ENCODE measurements at regions not wholly inside any gene's neighbourhood (a gene's known extent, or its start where the extent isn't known, plus 50 kb on each side); places are given as distances from the start of the nearest gene placed in this dataset.

GRCh38 chr17:79186406-79186805, 111.8 kb downstream of the ENGASE start:
- ChIA-PET CTCF (interaction anchor here (1.4 to 5.3 kb wide), 2 partner anchors 202 to 206 kb away, joined by 6 to 40 read pairs; no protein-coding TSS in a partner anchor), POLR2A (no interaction called here)

GRCh38 chr17:79185671-79186070, 111.0 kb downstream of the ENGASE start:
- TF ChIP-seq SUZ12 (IDR thresholded peaks at IDR 0.05) (no peak), FOXM1 (IDR thresholded peaks at IDR 0.05; ENCODE audit: borderline replicate concordance) (no peak), ELF4 (IDR thresholded peaks at IDR 0.05) (no peak), ARNT (IDR thresholded peaks at IDR 0.05) (no peak), TARDBP (IDR thresholded peaks at IDR 0.05) (no peak)
- no peak for DNase-seq (ENCODE audit: extremely low spot score)
- ChIA-PET CTCF (interaction anchor here (1.4 to 5.3 kb wide), 2 partner anchors 202 to 207 kb away, joined by 6 to 40 read pairs; no protein-coding TSS in a partner anchor), POLR2A (no interaction called here)

More at GRCh38 chr17:79186406-79186805, 111.8 kb downstream of the ENGASE start:
- TF ChIP-seq FOXA1 (IDR thresholded peaks at IDR 0.05) (no peak), SUZ12 (IDR thresholded peaks at IDR 0.05) (no peak), NFRKB (IDR thresholded peaks at IDR 0.05) (no peak), L3MBTL2 (conservative IDR thresholded peaks at IDR 0.05) (no peak), ARNT (IDR thresholded peaks at IDR 0.05) (no peak), TARDBP (IDR thresholded peaks at IDR 0.05) (no peak), SP1 (IDR thresholded peaks at IDR 0.05) (no peak), PKNOX1 (IDR thresholded peaks at IDR 0.05) (no peak), CTBP1 (IDR thresholded peaks at IDR 0.05; ENCODE audit: borderline replicate concordance) (no peak), LEF1 (IDR thresholded peaks at IDR 0.05; ENCODE audit: borderline replicate concordance) (no peak), FOXK2 (IDR thresholded peaks at IDR 0.05) (no peak), ELF4 (IDR thresholded peaks at IDR 0.05) (no peak), ZNF384 (IDR thresholded peaks at IDR 0.05) (no peak), HDGF (IDR thresholded peaks at IDR 0.05; ENCODE audit: borderline replicate concordance) (no peak)
- no peak for DNase-seq (ENCODE audit: extremely low spot score)

GRCh38 chr17:79184219-79184618, 109.6 kb downstream of the ENGASE start:
- TF ChIP-seq TARDBP (IDR thresholded peaks at IDR 0.05) (no peak), SP1 (IDR thresholded peaks at IDR 0.05) (no peak), BHLHE40 (IDR thresholded peaks at IDR 0.05; ENCODE audit: borderline replicate concordance) (no peak), SUZ12 (IDR thresholded peaks at IDR 0.05) (no peak), L3MBTL2 (conservative IDR thresholded peaks at IDR 0.05) (no peak), PKNOX1 (IDR thresholded peaks at IDR 0.05) (no peak), ELF4 (IDR thresholded peaks at IDR 0.05) (no peak), FOXA1 (IDR thresholded peaks at IDR 0.05) (no peak), FOXM1 (IDR thresholded peaks at IDR 0.05; ENCODE audit: borderline replicate concordance) (no peak), NFRKB (IDR thresholded peaks at IDR 0.05) (no peak), FOXK2 (IDR thresholded peaks at IDR 0.05) (no peak), ZNF384 (IDR thresholded peaks at IDR 0.05) (no peak), CTBP1 (IDR thresholded peaks at IDR 0.05; ENCODE audit: borderline replicate concordance) (no peak), HDGF (IDR thresholded peaks at IDR 0.05; ENCODE audit: borderline replicate concordance) (no peak), LEF1 (IDR thresholded peaks at IDR 0.05; ENCODE audit: borderline replicate concordance) (no peak)
- no peak for DNase-seq (ENCODE audit: extremely low spot score)
- POLR2A ChIA-PET: no interaction called here
- CTCF ChIA-PET: interaction anchor here (1.2 kb wide), 1 partner anchor 209 kb away, joined by 3 read pairs; no protein-coding TSS in a partner anchor

GRCh38 chr17:79183293-79184158, 108.9 kb downstream of the ENGASE start:
- TF ChIP-seq SUZ12 (IDR thresholded peaks at IDR 0.05): no peak
- TF ChIP-seq FOXM1 (IDR thresholded peaks at IDR 0.05; ENCODE audit: borderline replicate concordance): no peak
- TF ChIP-seq LEF1 (IDR thresholded peaks at IDR 0.05; ENCODE audit: borderline replicate concordance): no peak
- peak; percentile 72 for TF ChIP-seq L3MBTL2 (conservative IDR thresholded peaks at IDR 0.05)
- TF ChIP-seq ELF4 (IDR thresholded peaks at IDR 0.05): no peak
- TF ChIP-seq PKNOX1 (IDR thresholded peaks at IDR 0.05): no peak
- peak; percentile 81 for DNase-seq (ENCODE audit: extremely low spot score)
- ChIA-PET POLR2A (no interaction called here), CTCF (interaction anchor here (1.2 kb wide), 1 partner anchor 210 kb away, joined by 3 read pairs; no protein-coding TSS in a partner anchor)

GRCh38 chr17:79183043-79183292, 108.3 kb downstream of the ENGASE start:
- CTCF ChIA-PET: interaction anchor here (1.5 kb wide), 1 partner anchor 206 kb away, joined by 4 read pairs; no protein-coding TSS in a partner anchor
- no peak for TF ChIP-seq FOXK2 (IDR thresholded peaks at IDR 0.05)
- no peak for TF ChIP-seq HDGF (IDR thresholded peaks at IDR 0.05; ENCODE audit: borderline replicate concordance)
- no peak for TF ChIP-seq SP1 (IDR thresholded peaks at IDR 0.05)
- no peak for TF ChIP-seq BHLHE40 (IDR thresholded peaks at IDR 0.05; ENCODE audit: borderline replicate concordance)
- TF ChIP-seq FOXA1 (IDR thresholded peaks at IDR 0.05): no peak
- no peak for TF ChIP-seq SUZ12 (IDR thresholded peaks at IDR 0.05)
- no peak for TF ChIP-seq PKNOX1 (IDR thresholded peaks at IDR 0.05)
- TF ChIP-seq FOXM1 (IDR thresholded peaks at IDR 0.05; ENCODE audit: borderline replicate concordance): no peak
- POLR2A ChIA-PET: interaction anchor here (0.8 kb wide), 1 partner anchor 10 kb away, joined by 3 read pairs; no protein-coding TSS in a partner anchor
- no peak for DNase-seq (ENCODE audit: extremely low spot score)
